NT2/D1 (cell line): ENCODE measurements at regions not wholly inside any gene's neighbourhood (a gene's known extent, or its start where the extent isn't known, plus 50 kb on each side); places are given as distances from the start of the nearest gene placed in this dataset.
"Not testable (repeated sequence)": the region's sequence is repeated elsewhere in the genome, so short reads cannot be mapped to it uniquely, and the experiment has no call there.

Experiments
- DNase-seq: peaks from one replicate; pipeline ENCODE4 v3.0.0-alpha.2; 2011; ENCODE audit warnings: low read depth, low spot score
- H3K27me3 ChIP-seq: 2 replicates; pipeline ENCODE4 v1.6.0; 2011; ENCODE audit warnings: mild to moderate bottlenecking; ENCODE audit not compliant: insufficient read length, insufficient read depth
- H3K36me3 ChIP-seq: 2 replicates; pipeline ENCODE4 v1.6.1; 2011; ENCODE audit warnings: mild to moderate bottlenecking, low read length, mixed read lengths; ENCODE audit not compliant: insufficient read depth, insufficient read length
- H3K4me1 ChIP-seq: 2 replicates; pipeline ENCODE4 v1.5.1; 2011; ENCODE audit not compliant: insufficient read depth, insufficient read length
- H3K4me3 ChIP-seq: 2 replicates; pipeline ENCODE4 v1.5.1; 2011; ENCODE audit warnings: low read depth; ENCODE audit not compliant: insufficient read length
- H3K9ac ChIP-seq: 2 replicates; pipeline ENCODE4 v1.6.0; 2011; ENCODE audit warnings: low read depth; ENCODE audit not compliant: insufficient read length
- H3K9me3 ChIP-seq: 2 replicates; pipeline ENCODE4 v1.5.1; 2011; ENCODE audit warnings: mild to moderate bottlenecking, low read length; ENCODE audit not compliant: insufficient read depth
- SUZ12 ChIP-seq: IDR thresholded peaks from 2 replicates; pipeline ENCODE4 v1.6.1; 2011; ENCODE audit not compliant: insufficient read length, insufficient read depth; ENCODE audit errors: extremely low read depth
- YY1 ChIP-seq: IDR thresholded peaks from 2 replicates; pipeline ENCODE4 v1.6.1; 2011; ENCODE audit not compliant: insufficient read length, insufficient read depth
- ZNF274 ChIP-seq: IDR thresholded peaks from 2 replicates; pipeline ENCODE4 v1.6.1; 2011; ENCODE audit warnings: mild to moderate bottlenecking, low read depth, low read length

DNA sequence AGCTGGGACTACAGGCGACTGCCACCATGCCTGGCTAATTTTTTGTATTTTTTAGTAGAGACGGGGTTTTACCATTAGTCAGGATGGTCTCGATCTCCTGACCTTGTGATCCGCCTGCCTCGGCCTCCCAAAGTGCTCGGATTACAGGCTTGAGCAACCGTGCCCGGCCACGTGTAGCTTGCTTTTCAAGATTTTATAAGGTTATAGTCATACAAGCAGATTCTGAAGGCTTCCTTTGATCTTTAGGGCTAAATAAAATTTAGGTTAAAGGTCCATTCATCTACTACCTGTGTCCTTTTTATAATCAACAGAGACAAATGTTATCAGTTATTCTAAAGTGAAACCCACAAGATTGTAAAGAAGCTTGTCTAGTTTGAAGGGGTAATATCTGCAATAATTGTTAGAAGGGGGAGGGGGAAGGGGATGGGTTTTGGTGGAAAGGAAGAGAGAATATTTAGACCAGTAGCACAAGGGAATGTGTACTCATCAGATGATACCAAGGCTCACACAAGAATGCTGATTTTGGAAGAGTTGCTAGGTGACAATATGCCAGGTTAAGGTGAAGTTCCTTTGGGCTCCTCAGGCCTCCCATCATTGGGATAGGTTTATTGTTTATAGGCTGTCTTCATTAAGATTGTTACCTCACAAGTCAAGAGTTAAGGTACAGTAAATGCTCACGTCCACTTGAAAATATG lies 284.7 kb downstream of the ALDH8A1 start:
- no peak for DNase-seq
- Histone ChIP-seq H3K4me1 (no peaks in the 10 kb centered on the region), H3K36me3 (no peaks in the 10 kb centered on the region), H3K27me3 (no peaks in the 10 kb centered on the region), H3K9ac (no peak overlapping the region), H3K4me3 (no peak overlapping the region), H3K9me3 (no peaks in the 10 kb centered on the region)
- TF ChIP-seq SUZ12, result no peak
- TF ChIP-seq ZNF274, result no peak
- TF ChIP-seq YY1, result no peak

DNA sequence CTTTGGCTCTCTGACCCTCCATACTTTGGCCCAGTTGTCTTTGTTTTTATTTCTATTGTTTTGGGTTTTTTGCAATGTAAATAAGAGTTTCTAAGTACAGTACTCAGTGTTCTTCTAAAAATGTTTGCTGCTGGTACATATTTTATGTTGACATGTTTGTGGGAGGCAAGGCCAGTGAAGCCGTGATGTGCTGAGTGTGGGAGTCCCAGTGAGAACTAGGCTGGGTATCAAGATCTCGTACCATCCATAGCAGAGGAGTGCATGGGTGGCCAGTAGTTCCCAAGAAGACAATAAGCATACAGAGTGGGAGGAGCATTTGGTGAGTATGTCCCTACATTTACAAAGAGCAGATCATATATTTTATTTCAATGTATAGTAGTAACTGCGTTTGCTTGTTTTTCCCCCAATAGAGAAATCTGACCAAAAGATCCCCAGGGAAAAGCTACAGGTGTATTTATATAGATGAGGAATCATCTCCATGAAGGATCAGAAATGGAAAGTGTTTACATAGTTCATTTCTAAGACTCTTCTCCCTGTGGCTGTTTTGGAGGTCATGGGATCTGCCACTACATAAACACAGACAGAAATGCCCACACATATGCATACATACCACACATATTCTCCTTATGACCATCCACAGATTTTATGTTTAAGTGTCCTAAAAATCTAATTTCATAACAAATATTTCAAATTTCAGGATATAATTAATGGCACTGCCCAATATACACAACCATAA lies 285.9 kb downstream of the ALDH8A1 start:
- H3K4me1 ChIP-seq, result no peaks in the 10 kb centered on the region
- H3K4me3 ChIP-seq, result no peak overlapping the region
- TF ChIP-seq SUZ12, result no peak
- TF ChIP-seq ZNF274, result no peak
- TF ChIP-seq YY1, result no peak
- no peak overlapping the region for H3K9ac ChIP-seq
- no peaks in the 10 kb centered on the region for H3K9me3 ChIP-seq
- H3K27me3 ChIP-seq, result no peaks in the 10 kb centered on the region
- DNase-seq, result no peak
- no peaks in the 10 kb centered on the region for H3K36me3 ChIP-seq

DNA sequence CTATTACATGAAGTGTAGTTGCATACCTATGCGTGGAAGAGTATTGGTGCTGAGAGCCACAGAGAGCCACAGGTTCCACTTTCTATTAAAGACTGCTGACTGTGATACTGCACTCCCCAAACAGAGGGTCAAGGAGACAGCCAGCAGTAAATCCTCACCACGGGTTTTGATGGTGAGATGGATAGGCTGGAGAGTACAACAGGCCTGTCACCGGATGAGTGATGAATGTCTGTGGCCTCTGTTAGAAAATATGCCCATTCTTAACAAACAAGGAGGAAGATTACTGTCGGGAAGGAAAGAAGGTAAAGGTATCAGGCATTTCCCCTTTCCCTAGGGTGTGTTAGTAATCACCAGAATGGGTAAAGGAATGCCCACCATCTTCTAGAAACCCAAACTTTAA lies 286.5 kb downstream of the ALDH8A1 start:
- H3K4me1 ChIP-seq, result no peaks in the 10 kb centered on the region
- no peaks in the 10 kb centered on the region for H3K9me3 ChIP-seq

DNA sequence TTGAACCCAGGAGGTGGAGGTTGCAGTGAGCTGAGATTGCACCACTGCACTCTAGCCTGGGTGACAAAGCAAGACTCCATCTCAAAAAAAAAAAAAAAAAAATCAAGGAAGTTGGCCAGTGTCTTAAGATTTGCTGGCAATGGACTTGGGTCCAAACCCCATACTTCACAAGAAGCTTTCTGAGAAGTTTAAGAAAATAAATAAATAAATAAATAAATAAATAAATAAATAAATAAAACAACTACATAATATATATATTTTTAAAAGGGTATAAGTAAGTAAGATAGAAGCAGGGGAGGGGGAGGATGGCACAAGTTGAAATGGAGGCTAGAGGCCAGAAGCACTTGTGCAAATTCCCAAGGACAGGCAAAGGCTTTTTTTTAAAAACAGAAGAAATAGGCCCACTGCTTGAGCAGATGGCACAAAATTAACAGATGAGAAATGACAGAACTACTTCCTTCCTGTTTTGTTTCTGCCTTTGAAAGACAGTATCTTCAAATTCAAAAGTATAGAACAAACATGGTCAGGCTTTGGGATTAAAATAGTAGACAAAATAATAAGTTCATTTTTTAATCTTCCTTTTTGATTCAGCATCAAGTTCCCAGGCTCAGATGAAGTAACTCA lies 287.7 kb downstream of the ALDH8A1 start:
- H3K4me3 ChIP-seq, result no peak overlapping the region
- TF ChIP-seq ZNF274 (no peak), YY1 (no peak), SUZ12 (no peak)
- no peak for DNase-seq

More for the DNA sequence above, 286.5 kb downstream of the ALDH8A1 start:
- TF ChIP-seq SUZ12, result no peak
- no peak for TF ChIP-seq ZNF274
- TF ChIP-seq YY1, result no peak
- Histone ChIP-seq H3K36me3 (no peaks in the 10 kb centered on the region), H3K9ac (no peak overlapping the region), H3K27me3 (no peaks in the 10 kb centered on the region), H3K4me3 (no peak overlapping the region)
- DNase-seq, result no peak

DNA sequence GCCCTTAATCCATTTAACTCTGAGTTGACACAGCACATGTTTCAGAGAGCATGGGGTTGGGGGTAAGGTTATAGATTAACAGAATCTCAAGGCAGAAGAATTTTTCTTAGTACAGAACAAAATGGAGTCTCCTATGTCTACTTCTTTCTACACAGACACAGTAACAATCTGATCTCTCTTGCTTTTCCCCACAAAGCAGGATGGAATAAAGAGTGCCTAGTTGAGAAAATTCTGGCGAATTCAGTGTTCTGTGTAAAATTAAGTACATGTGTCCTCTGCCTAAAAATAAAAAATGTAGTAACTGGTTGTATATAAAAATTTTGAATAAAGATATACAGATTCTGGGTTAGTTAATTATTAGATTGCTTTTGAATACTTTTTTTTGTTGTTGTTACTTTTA lies 290.0 kb downstream of the ALDH8A1 start:
- not testable (repeated sequence) for H3K9ac ChIP-seq, H3K36me3 ChIP-seq, H3K4me3 ChIP-seq, H3K4me1 ChIP-seq, H3K9me3 ChIP-seq, DNase-seq, H3K27me3 ChIP-seq

More for the DNA sequence above, 287.7 kb downstream of the ALDH8A1 start:
- Histone ChIP-seq H3K36me3 (no peaks in the 10 kb centered on the region), H3K9me3 (no peaks in the 10 kb centered on the region), H3K27me3 (no peaks in the 10 kb centered on the region), H3K9ac (no peak overlapping the region), H3K4me1 (no peaks in the 10 kb centered on the region)

DNA sequence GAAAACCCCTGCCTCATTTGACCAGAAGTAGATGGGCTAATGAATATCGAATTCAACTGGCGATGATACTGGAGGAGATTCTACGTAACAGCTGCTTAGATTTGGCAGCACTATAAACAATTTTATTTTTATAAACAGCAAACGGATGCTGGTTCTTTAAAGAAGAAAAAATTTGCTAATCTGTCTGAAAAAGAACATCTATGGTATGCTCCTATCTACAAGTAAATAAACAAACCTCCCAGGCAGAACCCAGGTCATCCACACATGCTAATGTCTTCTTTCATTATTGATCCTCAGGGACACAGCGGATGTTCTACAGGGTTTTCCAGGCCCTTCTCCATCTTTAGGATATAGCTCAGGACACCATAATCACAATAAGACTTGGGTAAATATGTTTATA lies 291.3 kb downstream of the ALDH8A1 start:
- Histone ChIP-seq H3K4me3 (no peak overlapping the region), H3K9ac (no peak overlapping the region), H3K27me3 (no peaks in the 10 kb centered on the region), H3K9me3 (no peaks in the 10 kb centered on the region), H3K4me1 (no peaks in the 10 kb centered on the region), H3K36me3 (no peaks in the 10 kb centered on the region)
- no peak for TF ChIP-seq YY1
- no peak for TF ChIP-seq SUZ12
- no peak for TF ChIP-seq ZNF274
- DNase-seq, result no peak

DNA sequence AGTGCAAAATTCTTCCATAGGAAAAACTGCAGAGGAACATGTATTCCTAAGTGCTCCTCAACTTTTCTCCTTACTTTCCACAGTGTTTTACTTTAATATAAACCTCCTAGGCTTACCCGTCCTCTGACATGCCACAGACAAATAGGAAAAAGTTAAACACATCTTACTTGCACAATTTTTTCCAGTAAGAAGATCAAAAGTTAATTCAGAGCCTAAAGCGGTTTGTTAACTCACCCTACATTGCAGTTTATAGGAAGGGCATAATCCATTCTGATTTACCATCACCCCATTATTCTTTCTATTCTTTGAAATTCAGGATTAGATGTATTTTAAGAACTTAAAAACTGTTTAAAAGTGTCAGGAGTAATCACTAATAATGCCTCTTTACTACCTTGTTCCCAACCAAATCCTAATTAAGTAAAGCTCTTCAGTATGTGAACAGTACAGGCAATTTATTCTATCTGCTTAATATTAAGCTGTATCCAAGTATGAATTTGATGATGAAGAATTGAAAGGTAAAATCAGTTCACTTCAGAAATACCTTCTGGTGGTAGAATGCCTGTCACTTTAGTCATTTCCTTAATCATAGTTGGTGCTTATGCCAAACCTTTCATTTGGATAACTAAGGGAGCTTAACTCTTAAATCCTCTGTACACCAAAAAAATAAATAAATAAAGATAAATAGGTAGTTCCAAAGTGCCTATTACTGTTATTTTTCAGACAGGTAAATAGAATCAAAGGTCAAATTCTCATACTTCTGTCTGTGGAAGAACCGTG lies 292.0 kb downstream of the ALDH8A1 start:
- Histone ChIP-seq H3K36me3 (no peaks in the 10 kb centered on the region), H3K27me3 (no peaks in the 10 kb centered on the region), H3K9ac (no peak overlapping the region), H3K4me3 (no peak overlapping the region), H3K4me1 (no peaks in the 10 kb centered on the region), H3K9me3 (no peaks in the 10 kb centered on the region)
- no peak for DNase-seq
- TF ChIP-seq SUZ12, result no peak
